HCT116 (cell line): ENCODE measurements at regions not wholly inside any gene's neighbourhood (a gene's known extent, or its start where the extent isn't known, plus 50 kb on each side); places are given as distances from the start of the nearest gene placed in this dataset.

Experiments
- CTCF ChIP-seq, 3 experiments: fragments of 200-600 bp in 1 of 3; sonication (generic) in 1 of 3; IDR thresholded peaks in 2 of 3; conservative IDR thresholded peaks in 1 of 3; 2 replicates each; pipeline ENCODE4 v1.5.1; 2012 to 2017; ENCODE audit warnings: low read depth in 2 of 3, low read length in 2 of 3, antibody characterized with exemption in 1 of 3, borderline replicate concordance in 1 of 3, control low read depth in 1 of 3, mild to moderate bottlenecking in 1 of 3, mixed read lengths in 1 of 3, mixed run types in 1 of 3, moderate library complexity in 1 of 3; ENCODE audit not compliant: insufficient read depth in 1 of 3
- JUND ChIP-seq: IDR thresholded peaks from 2 replicates; pipeline ENCODE4 v1.6.1; 2012
- POLR2A ChIP-seq: IDR thresholded peaks from 2 replicates; pipeline ENCODE4 v1.7.0; 2011; ENCODE audit warnings: borderline replicate concordance; ENCODE audit not compliant: insufficient read depth, insufficient read length; ENCODE audit errors: extremely low read depth

GRCh38 chr15:57777003-57777402 lies 70.5 kb downstream of the POLR2M start:
- TF ChIP-seq CTCF (IDR thresholded peaks at IDR 0.05 in 2 of 3, conservative IDR thresholded peaks at IDR 0.05 in 1 of 3; ENCODE audit: borderline replicate concordance in 1 of 3, insufficient read depth in 1 of 3, low read depth in 2 of 3, low read length in 2 of 3) (no peak), POLR2A (no peak), JUND (no peak)
